SU-DHL-6 (cell line): ENCODE measurements at regions not wholly inside any gene's neighbourhood (a gene's known extent, or its start where the extent isn't known, plus 50 kb on each side); places are given as distances from the start of the nearest gene placed in this dataset.

Experiments
- H2AFZ ChIP-seq: fragments of 200-600 bp; sonication (generic); 2 replicates; pipeline ENCODE4 v1.6.1; 2014; ENCODE audit warnings: low read depth, mild to moderate bottlenecking, moderate library complexity, mixed read lengths, antibody characterized with exemption, low read length; ENCODE audit not compliant: severe bottlenecking
- H3F3A ChIP-seq: fragments of 200-600 bp; shearing (Covaris generic); 2 replicates; pipeline ENCODE4 v1.6.0; 2016; ENCODE audit warnings: antibody characterized with exemption, mild to moderate bottlenecking; ENCODE audit not compliant: insufficient read depth
- H3K27ac ChIP-seq: fragments of 200-600 bp; sonication (generic); 2 replicates; pipeline ENCODE4 v1.5.1; 2016; ENCODE audit warnings: low read depth, mild to moderate bottlenecking, low read length, moderate library complexity, mixed read lengths
- H3K27me3 ChIP-seq: fragments of 200-600 bp; sonication (generic), shearing (Covaris generic); 2 replicates; pipeline ENCODE4 v1.6.0; 2014; ENCODE audit warnings: mild to moderate bottlenecking, low read length
- H3K36me3 ChIP-seq: fragments of 200-600 bp; sonication (generic); 2 replicates; pipeline ENCODE4 v1.6.1; 2014; ENCODE audit warnings: mild to moderate bottlenecking, low read length, mixed read lengths
- H3K4me2 ChIP-seq: fragments of 300-600, 200-600 bp; shearing (Covaris generic), sonication (generic); 2 replicates; pipeline ENCODE4 v1.6.0; 2014; ENCODE audit warnings: low read length, low read depth, mild to moderate bottlenecking; ENCODE audit not compliant: poor library complexity, severe bottlenecking
- H3K4me3 ChIP-seq: fragments of 200-600 bp; sonication (generic); 2 replicates; pipeline ENCODE4 v1.5.1; 2014; ENCODE audit warnings: antibody characterized with exemption, low read length, mild to moderate bottlenecking, mixed read lengths; ENCODE audit not compliant: insufficient read depth, poor library complexity, severe bottlenecking
- H3K79me2 ChIP-seq: fragments of 200-600 bp; sonication (generic); 2 replicates; pipeline ENCODE4 v1.6.1; 2014; ENCODE audit warnings: mild to moderate bottlenecking, low read length, moderate library complexity; ENCODE audit not compliant: insufficient read depth
- H3K9ac ChIP-seq: fragments of 200-600 bp; sonication (generic); 2 replicates; pipeline ENCODE4 v1.7.0; 2014; ENCODE audit warnings: mild to moderate bottlenecking, low read length
- H3K9me2 ChIP-seq: fragments of 200-600 bp; sonication (generic); replicated peaks from 2 replicates; pipeline ENCODE4 v1.6.1; 2014; ENCODE audit warnings: low read length; ENCODE audit not compliant: insufficient read depth
- H3K9me3 ChIP-seq: fragments of 200-600 bp; sonication (generic); 2 replicates; pipeline ENCODE4 v1.6.1; 2014; ENCODE audit warnings: low read length, mixed read lengths; ENCODE audit not compliant: insufficient read depth
- H4K20me1 ChIP-seq: fragments of 200-600 bp; sonication (generic); 2 replicates; pipeline ENCODE4 v1.6.1; 2014; ENCODE audit warnings: low read depth, mild to moderate bottlenecking, antibody characterized with exemption, low read length, moderate library complexity, mixed read lengths
- CTCF ChIP-seq: fragments of 200-600 bp; sonication (generic); IDR thresholded peaks from one replicate; pipeline ENCODE4 v1.5.1; 2017; ENCODE audit warnings: antibody characterized with exemption, mild to moderate bottlenecking, low read length, moderate library complexity; ENCODE audit not compliant: insufficient read depth, poor library complexity, severe bottlenecking
- EZH2phosphoT487 ChIP-seq: fragments of 200-600 bp; sonication (generic), shearing (Covaris generic); conservative IDR thresholded peaks from 2 replicates; pipeline ENCODE4 v1.6.1; 2018; ENCODE audit warnings: mild to moderate bottlenecking, antibody characterized with exemption, low read length, moderate library complexity, mixed read lengths

GRCh38 chr10:44014644-44015250 lies 366.1 kb upstream of the ZNF32 start:
- no peak overlapping the region for H2AFZ ChIP-seq
- no peaks in the 10 kb centered on the region for H4K20me1 ChIP-seq
- no peaks in the 10 kb centered on the region for H3K27me3 ChIP-seq
- H3K79me2 ChIP-seq = no peaks in the 10 kb centered on the region
- no peak overlapping the region for H3K9ac ChIP-seq
- no peaks in the 10 kb centered on the region for H3K36me3 ChIP-seq
- no peak overlapping the region for H3K4me3 ChIP-seq
- H3K9me3 ChIP-seq = no peaks in the 10 kb centered on the region
- no peaks in the 10 kb centered on the region for H3F3A ChIP-seq
- TF ChIP-seq CTCF = no peak
- no peak for TF ChIP-seq EZH2phosphoT487
- no peaks in the 10 kb centered on the region for H3K9me2 ChIP-seq
- no peak overlapping the region for H3K4me2 ChIP-seq
- H3K27ac ChIP-seq = no peak overlapping the region

DNA sequence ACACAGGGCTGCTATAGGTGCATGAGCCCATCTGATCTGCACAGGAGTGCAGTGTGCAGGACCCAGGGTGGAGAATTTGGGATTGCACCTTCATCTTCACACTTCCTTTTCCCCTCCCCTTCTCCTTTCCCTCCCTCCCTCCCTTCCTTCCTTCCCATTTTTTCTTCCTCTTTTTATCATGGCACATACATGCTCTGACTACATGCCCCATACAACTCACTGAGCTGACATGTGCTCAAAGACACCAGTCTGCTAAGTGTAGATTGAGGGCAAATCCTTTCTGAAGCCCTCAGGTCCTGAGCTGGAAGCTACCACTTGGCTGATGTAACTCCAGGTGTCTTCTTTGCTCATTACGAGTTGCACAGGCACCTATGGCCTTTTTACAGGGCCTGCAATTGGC lies 365.3 kb upstream of the ZNF32 start:
- H3K9me3 ChIP-seq = no peaks in the 10 kb centered on the region
- no peaks in the 10 kb centered on the region for H3F3A ChIP-seq
- H3K4me2 ChIP-seq = no peak overlapping the region
- no peaks in the 10 kb centered on the region for H3K36me3 ChIP-seq
- TF ChIP-seq EZH2phosphoT487 = no peak
- no peak for TF ChIP-seq CTCF
- H3K4me3 ChIP-seq = no peak overlapping the region
- no peak overlapping the region for H2AFZ ChIP-seq
- no peak overlapping the region for H3K27ac ChIP-seq
- H3K79me2 ChIP-seq = no peaks in the 10 kb centered on the region
- H3K27me3 ChIP-seq = no peaks in the 10 kb centered on the region
- H3K9ac ChIP-seq = no peak overlapping the region
- no peaks in the 10 kb centered on the region for H4K20me1 ChIP-seq
- no peaks in the 10 kb centered on the region for H3K9me2 ChIP-seq

DNA sequence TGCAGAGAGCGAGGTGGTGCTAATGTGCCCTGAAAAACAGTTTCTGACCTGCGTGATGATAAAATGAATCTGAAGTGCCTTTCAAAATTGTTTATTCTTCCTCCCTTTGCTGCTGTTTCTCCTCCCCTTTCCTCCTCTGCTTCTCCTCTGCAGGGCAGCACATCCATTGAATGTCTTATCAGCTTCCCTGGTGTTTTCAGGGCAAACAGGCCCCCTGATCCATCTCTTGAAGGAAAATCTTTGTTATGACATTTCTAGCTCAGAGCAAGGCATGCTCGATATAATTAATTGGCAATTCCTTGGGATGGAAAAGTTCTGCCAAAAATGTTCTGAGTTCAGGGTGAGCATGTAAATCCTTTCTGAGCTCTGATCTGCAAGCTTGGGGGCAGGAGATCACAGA lies 364.2 kb upstream of the ZNF32 start:
- TF ChIP-seq CTCF (no peak), EZH2phosphoT487 (no peak)
- no peak overlapping the region for H3K27ac ChIP-seq
- H3K79me2 ChIP-seq = no peaks in the 10 kb centered on the region
- H3F3A ChIP-seq = no peaks in the 10 kb centered on the region
- H3K9ac ChIP-seq = no peak overlapping the region
- H2AFZ ChIP-seq = no peak overlapping the region
- no peaks in the 10 kb centered on the region for H3K9me3 ChIP-seq
- no peaks in the 10 kb centered on the region for H3K9me2 ChIP-seq
- H3K27me3 ChIP-seq = no peaks in the 10 kb centered on the region
- H4K20me1 ChIP-seq = no peaks in the 10 kb centered on the region
- H3K4me2 ChIP-seq = no peak overlapping the region
- no peaks in the 10 kb centered on the region for H3K36me3 ChIP-seq
- H3K4me3 ChIP-seq = no peak overlapping the region
